GM18861 (cell line): ENCODE measurements at regions not wholly inside any gene's neighbourhood (a gene's known extent, or its start where the extent isn't known, plus 50 kb on each side); places are given as distances from the start of the nearest gene placed in this dataset.

Experiments used
- ATAC-seq: cut with Tn5 transposase; IDR thresholded peaks from one replicate; pipeline ENCODE4 v1.9.1; 2021; ENCODE audit not compliant: unreplicated experiment

- ATAC-seq: no peak
Measured at GRCh38 chr14:81668626-81669274, 135.1 kb upstream of the SEL1L start.

- ATAC-seq: no peak
Measured at GRCh38 chr14:81669308-81669707, 135.7 kb upstream of the SEL1L start.

DNA sequence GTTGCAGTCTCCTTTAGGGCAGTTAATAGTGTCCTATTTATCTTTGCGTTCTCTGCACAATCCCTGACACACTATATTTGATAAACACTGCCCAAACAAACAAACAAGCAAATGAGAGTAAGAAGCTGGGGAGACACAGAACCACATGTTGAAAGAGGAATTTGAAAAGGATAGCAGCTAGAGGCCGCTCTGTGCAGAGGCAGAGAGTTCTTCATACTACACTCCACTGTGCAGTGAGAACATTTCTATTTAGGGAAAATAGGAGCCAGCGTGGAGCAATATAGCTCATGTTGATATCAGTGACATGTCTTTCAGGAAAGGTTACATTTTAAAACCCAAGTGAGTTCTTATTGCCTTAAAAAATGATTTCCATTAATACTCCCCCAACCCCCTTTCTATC is 140.3 kb upstream of the SEL1L start:
- no peak for ATAC-seq

DNA sequence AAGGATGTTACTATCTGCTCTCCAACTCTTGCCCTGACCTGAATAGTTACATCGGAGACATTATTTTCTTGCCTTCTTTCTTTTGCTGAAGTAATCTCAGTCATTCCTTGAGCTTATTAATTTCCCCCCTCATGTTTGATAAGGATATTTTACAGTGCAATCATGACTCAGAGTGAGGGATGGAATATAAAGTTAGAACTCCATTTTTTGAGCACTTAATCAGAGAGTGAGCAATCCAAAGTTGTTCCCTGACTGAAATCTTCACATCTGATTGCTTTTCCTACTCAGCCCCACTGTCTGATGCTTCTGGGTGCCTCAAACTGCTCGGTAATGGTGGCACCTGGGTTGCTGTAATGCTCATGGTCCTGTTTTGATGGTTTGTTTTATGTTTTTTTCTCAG is 142.7 kb upstream of the SEL1L start:
- ATAC-seq: no peak

DNA sequence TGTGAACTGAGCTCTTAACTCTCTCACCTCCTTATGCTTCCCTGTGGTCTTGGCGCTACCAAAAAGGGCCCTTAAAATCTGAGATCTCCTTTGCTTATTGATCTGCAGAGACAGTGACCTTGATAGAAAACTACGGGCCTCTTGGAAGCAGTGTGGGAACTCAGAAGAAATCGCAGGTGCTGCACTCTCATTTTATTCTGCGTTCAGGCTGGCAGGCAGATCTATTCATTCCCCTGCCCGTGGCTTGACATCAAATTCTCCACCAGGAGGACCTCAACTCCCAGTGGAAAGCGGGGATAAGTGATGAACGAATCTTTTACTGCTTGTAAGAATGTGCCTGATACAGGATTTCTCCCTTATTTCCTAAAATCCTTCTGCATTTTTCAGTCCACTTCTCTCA is 143.2 kb upstream of the SEL1L start:
- ATAC-seq: no peak

DNA sequence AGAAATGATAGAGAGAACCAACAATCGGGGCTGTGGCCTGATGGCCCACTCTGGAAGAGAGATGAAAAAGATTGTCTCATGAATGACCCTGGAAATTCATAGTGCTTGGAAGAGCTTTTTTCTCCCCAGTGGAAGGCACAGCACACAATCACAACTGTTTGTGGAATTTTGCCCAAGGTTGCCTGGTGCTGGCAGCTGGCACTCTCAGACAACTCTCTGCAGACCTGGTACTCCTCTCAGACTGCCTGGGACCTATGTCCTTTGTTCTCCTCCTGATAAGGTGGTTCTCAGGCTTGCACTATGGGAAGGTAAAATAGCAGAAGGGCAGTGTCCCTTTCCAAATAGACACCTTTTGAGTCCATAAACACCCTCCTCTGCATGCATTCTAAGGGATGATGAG is 144.1 kb upstream of the SEL1L start:
- ATAC-seq: no peak

DNA sequence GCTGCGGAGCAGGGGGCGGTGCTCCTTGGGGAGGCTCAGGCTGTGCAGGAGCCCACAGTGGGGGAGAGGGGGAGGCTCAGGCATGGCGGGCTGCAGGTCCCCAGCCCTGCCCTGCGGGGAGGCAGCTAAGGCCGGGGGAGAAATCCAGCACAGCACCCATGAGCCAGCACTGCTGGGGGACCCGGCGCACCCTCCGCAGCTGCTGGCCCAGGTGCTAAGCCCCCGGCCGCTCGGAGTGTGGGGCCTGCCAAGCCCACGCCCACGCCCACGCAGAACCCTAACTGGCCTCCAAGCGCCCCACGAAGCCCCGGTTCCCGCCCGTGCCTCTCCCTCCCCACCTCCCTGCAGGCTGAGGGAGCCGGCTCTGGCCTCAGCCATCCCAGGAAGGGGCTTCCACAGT is 145.6 kb upstream of the SEL1L start:
- ATAC-seq: no peak

DNA sequence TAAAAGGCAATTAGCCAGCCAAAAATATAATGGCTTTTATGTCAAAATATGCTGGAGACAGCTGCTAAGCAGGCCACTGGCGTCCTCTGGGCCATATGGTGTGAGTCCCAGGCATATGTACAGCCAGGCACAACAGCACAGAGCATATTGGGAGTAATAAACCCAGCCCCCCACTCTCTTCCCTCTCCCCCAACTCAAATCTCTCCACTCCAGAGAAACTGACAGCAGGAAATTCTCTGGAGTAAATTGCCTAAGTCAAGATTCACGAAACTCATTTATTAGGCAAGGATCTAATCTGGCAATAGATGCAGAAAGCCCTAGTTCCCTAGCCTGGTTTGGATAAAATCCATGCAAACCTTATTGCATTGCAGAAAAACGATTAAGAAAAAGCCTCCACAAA is 147.9 kb upstream of the SEL1L start:
- ATAC-seq: no peak

DNA sequence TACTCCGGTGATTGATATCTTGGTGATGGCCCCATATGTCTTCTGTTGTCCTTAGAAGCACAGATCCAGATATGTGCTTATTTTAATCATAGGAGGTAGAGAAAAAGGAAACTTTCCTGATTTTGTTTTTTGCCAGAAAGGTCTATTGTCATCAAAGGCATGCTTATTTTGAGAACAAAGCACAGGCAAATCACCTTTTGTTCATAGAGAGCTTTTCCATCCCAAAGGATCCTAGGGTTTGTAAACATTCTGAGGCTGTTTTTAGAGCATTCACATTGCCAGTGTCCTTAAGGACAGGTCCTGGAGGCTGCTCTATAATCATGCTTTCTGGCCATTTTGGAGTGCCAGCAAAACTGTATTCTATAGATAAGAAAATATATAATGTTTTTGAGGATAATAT is 148.5 kb upstream of the SEL1L start:
- ATAC-seq: no peak

DNA sequence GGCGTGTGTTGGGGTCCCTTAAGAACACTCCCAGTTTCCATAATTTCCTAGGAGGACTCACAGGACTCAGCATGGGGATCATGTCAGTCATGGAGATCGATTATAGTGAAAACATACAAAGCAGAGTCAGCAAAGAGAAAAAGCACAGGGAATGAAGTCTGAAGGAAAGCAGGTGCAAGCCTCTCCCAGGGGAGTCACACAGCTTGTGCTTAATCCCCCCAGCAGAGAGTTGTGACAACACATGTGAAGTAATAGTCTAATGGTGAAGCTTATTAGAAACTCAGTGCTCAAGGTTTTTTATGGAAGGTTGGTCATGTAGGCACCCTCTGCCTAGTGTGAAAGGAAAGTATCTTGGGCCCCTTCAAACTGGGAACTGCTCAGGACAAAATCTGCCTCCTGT is 149.0 kb upstream of the SEL1L start:
- ATAC-seq: no peak

GRCh38 chr14:81684696-81685095 is 151.0 kb upstream of the SEL1L start:
- no peak for ATAC-seq

DNA sequence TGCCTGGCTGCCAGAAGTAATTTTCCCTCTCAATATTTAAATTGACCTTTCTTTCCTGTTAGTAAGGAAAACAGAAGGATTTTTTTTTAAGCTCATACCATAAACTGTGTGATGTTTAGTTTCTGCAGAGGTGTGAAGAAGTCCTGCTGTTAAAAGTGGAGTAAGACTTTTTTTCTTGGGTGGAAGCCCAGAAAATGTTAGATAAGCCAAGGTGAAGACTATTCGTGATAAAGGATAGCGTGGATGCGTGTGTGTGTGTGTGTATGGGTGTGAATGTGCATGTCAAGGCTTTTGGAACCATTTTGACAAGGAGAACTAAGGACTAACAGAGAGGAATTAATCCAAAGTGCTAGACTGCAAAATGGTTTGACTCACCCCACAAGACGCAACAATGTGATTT is 152.9 kb upstream of the SEL1L start:
- ATAC-seq: no peak

- ATAC-seq: no peak
Measured at GRCh38 chr14:81691931-81692330, 158.3 kb upstream of the SEL1L start.

- no peak for ATAC-seq
Measured at GRCh38 chr14:81694419-81694818, 160.8 kb upstream of the SEL1L start.

- no peak for ATAC-seq
Measured at GRCh38 chr14:81709681-81710080, 176.0 kb upstream of the SEL1L start.

- peak; percentile 82 for ATAC-seq
Measured at GRCh38 chr14:81710232-81710845, 176.7 kb upstream of the SEL1L start.

- no peak for ATAC-seq
Measured at GRCh38 chr14:81715731-81716130, 182.1 kb upstream of the SEL1L start.

DNA sequence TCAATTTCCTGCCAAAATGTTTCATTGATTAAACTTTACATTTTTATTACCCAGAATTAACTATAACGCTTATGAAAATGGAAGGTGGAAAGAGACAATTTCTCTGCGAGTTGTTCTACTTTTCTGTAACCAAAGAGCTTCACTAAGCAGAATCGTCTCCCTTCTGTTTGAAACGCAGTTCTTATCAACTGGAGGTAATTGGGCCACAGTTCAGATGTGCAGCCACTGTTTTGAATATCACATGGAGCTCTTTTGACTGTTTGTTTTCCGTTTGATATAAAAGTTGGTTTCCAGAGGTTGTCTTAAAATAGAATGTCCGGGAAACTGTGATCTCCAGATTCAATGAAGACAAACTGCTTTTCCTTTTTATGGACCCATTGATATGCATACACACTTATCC is 183.3 kb upstream of the SEL1L start:
- no peak for ATAC-seq

- no peak for ATAC-seq
Measured at GRCh38 chr14:81723956-81724355, 190.3 kb upstream of the SEL1L start.

GRCh38 chr14:81727218-81727617 is 193.6 kb upstream of the SEL1L start:
- ATAC-seq: no peak

DNA sequence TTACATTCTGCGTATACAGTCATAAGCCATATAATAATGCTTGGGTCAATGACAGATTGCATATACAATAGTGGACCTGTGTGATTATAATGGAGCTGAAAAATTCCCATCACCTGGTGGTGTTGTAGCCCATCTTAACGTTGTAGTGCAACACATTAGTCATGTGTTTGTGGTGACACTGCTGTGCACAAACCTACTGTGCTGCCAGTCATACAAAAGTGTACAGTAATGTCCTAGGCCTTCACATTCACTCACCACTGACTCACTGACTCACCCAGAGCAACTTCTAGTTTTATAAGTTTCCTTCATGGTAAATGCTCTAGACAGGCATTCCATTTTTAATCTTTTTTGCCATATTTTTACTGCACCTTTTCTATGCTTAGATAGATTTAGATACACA is 194.8 kb upstream of the SEL1L start:
- no peak for ATAC-seq

- no peak for ATAC-seq
Measured at GRCh38 chr14:81729622-81730021, 196.0 kb upstream of the SEL1L start.

GRCh38 chr14:81737938-81738337 is 204.3 kb upstream of the SEL1L start:
- no peak for ATAC-seq
